WTC11 (cell line): ENCODE measurements at regions not wholly inside any gene's neighbourhood (a gene's known extent, or its start where the extent isn't known, plus 50 kb on each side); places are given as distances from the start of the nearest gene placed in this dataset.

Source experiments
- ATAC-seq: fragments of 200-7000 bp; cut with Tn5 transposase; 2 replicates; pipeline ENCODE4 v1.10.0; 2021; ENCODE audit warnings: mild to moderate bottlenecking, moderate library complexity
- CTCF ChIA-PET: fragments of 300-600 bp; sonication (Branson Sonifier 250); formaldehyde crosslinking; loops from one replicate; lab custom pipeline; 2021; ENCODE audit warnings: antibody characterized with exemption; lab: Charles Lee
- POLR2A ChIA-PET: fragments of 350-600 bp; sonication (Branson Sonifier 250); formaldehyde crosslinking; loops from one replicate; lab custom pipeline; 2021; ENCODE audit warnings: antibody characterized with exemption; lab: Charles Lee
- DNase-seq: peaks from one replicate; pipeline ENCODE4 v3.0.0; 2021; ENCODE audit warnings: low spot score
- H3K27ac Mint-ChIP-seq: 2 replicates; pipeline ENCODE4 v1.8.0; 2021; ENCODE audit warnings: mixed read lengths
- H3K27me3 Mint-ChIP-seq: 2 replicates; pipeline ENCODE4 v1.8.0; 2021; ENCODE audit warnings: low read depth, mild to moderate bottlenecking, moderate library complexity, mixed read lengths
- H3K36me3 Mint-ChIP-seq: 2 replicates; pipeline ENCODE4 v1.8.0; 2021; ENCODE audit warnings: mixed read lengths
- H3K4me1 Mint-ChIP-seq: 2 replicates; pipeline ENCODE4 v1.8.0; 2022; ENCODE audit warnings: mixed read lengths
- H3K4me3 Mint-ChIP-seq: 2 replicates; pipeline ENCODE4 v1.8.0; 2021; ENCODE audit warnings: mild to moderate bottlenecking, moderate library complexity, mixed read lengths
- H3K9me3 Mint-ChIP-seq: 2 replicates; pipeline ENCODE4 v1.8.0; 2021; ENCODE audit warnings: mixed read lengths
- AR ChIP-seq: fragments of 250-450 bp; sonication (Bioruptor Pico); IDR thresholded peaks from 2 replicates; pipeline ENCODE4 v1.9.0; 2021; ENCODE audit warnings: mild to moderate bottlenecking
- ATF2 ChIP-seq: sonication (generic); formaldehyde crosslinking; IDR thresholded peaks from 2 replicates; pipeline ENCODE4 v1.8.1; 2022; ENCODE audit warnings: low read depth, missing genetic modification reagents, borderline replicate concordance
- ATF3 ChIP-seq: sonication (generic); formaldehyde crosslinking; conservative IDR thresholded peaks from 2 replicates; pipeline ENCODE4 v1.8.1; 2022; ENCODE audit warnings: mild to moderate bottlenecking, missing genetic modification reagents
- CREB1 ChIP-seq: sonication (generic); formaldehyde crosslinking; IDR thresholded peaks from 2 replicates; pipeline ENCODE4 v1.8.0; 2023; ENCODE audit warnings: mild to moderate bottlenecking, missing genetic modification reagents
- ELF4 ChIP-seq: sonication (generic); formaldehyde crosslinking; IDR thresholded peaks from 2 replicates; pipeline ENCODE4 v1.8.1; 2022; ENCODE audit warnings: low read depth, mild to moderate bottlenecking, moderate library complexity, missing genetic modification reagents
- FOXJ3 ChIP-seq: sonication (generic); formaldehyde crosslinking; IDR thresholded peaks from 2 replicates; pipeline ENCODE4 v1.9.0; 2021; ENCODE audit warnings: missing genetic modification reagents, mild to moderate bottlenecking, borderline replicate concordance
- FOXP1 ChIP-seq: sonication (generic); formaldehyde crosslinking; IDR thresholded peaks from 2 replicates; pipeline ENCODE4 v1.8.0; 2022; ENCODE audit warnings: missing genetic modification reagents, mild to moderate bottlenecking, moderate library complexity, borderline replicate concordance
- GABPB1 ChIP-seq: sonication (generic); formaldehyde crosslinking; IDR thresholded peaks from 2 replicates; pipeline ENCODE4 v1.8.1; 2023; ENCODE audit warnings: mild to moderate bottlenecking, missing genetic modification reagents
- HMGA2 ChIP-seq: fragments of 250-450 bp; sonication (Bioruptor Pico); IDR thresholded peaks from 2 replicates; pipeline ENCODE4 v1.4.0; 2021; ENCODE audit warnings: mild to moderate bottlenecking, moderate library complexity
- HMGXB4 ChIP-seq: sonication (generic); formaldehyde crosslinking; IDR thresholded peaks from 2 replicates; pipeline ENCODE4 v1.8.1; 2023; ENCODE audit warnings: mild to moderate bottlenecking, moderate library complexity, missing genetic modification reagents
- IRF2 ChIP-seq: sonication (generic); formaldehyde crosslinking; IDR thresholded peaks from 2 replicates; pipeline ENCODE4 v1.8.0; 2022; ENCODE audit warnings: low read depth, missing genetic modification reagents, borderline replicate concordance
- NFE2L1 ChIP-seq: sonication (generic); formaldehyde crosslinking; IDR thresholded peaks from 2 replicates; pipeline ENCODE4 v1.8.1; 2023; ENCODE audit warnings: missing genetic modification reagents
- NFYB ChIP-seq: sonication (generic); formaldehyde crosslinking; conservative IDR thresholded peaks from 2 replicates; pipeline ENCODE4 v1.8.0; 2022; ENCODE audit warnings: low read depth, missing genetic modification reagents
- NR1H2 ChIP-seq: sonication (generic); formaldehyde crosslinking; IDR thresholded peaks from 2 replicates; pipeline ENCODE4 v1.9.0; 2021; ENCODE audit warnings: mild to moderate bottlenecking, moderate library complexity, missing genetic modification reagents
- SMAD3 ChIP-seq: sonication (generic); formaldehyde crosslinking; IDR thresholded peaks from 2 replicates; pipeline ENCODE4 v1.8.0; 2022; ENCODE audit warnings: missing genetic modification reagents, mild to moderate bottlenecking, borderline replicate concordance
- STAT6 ChIP-seq: sonication (generic); formaldehyde crosslinking; conservative IDR thresholded peaks from 2 replicates; pipeline ENCODE4 v1.8.1; 2023; ENCODE audit warnings: mild to moderate bottlenecking, low read depth, missing genetic modification reagents, moderate library complexity
- TEAD4 ChIP-seq: sonication (generic); formaldehyde crosslinking; IDR thresholded peaks from 2 replicates; pipeline ENCODE4 v1.8.0; 2022; ENCODE audit warnings: mild to moderate bottlenecking, missing genetic modification reagents
- TP53 ChIP-seq: sonication (generic); formaldehyde crosslinking; IDR thresholded peaks from 2 replicates; pipeline ENCODE4 v1.8.1; 2023; ENCODE audit warnings: mild to moderate bottlenecking, missing genetic modification reagents
- ZMAT4 ChIP-seq: fragments of 250-450 bp; sonication (Bioruptor Pico); IDR thresholded peaks from 2 replicates; pipeline ENCODE4 v1.9.0; 2021; ENCODE audit warnings: mild to moderate bottlenecking
- ZNF423 ChIP-seq: fragments of 250-450 bp; sonication (Bioruptor Pico); IDR thresholded peaks from 2 replicates; pipeline ENCODE4 v2.1.2; 2022; ENCODE audit warnings: mild to moderate bottlenecking, moderate library complexity
- ZSCAN18 ChIP-seq: fragments of 250-450 bp; sonication (Bioruptor Pico); IDR thresholded peaks from 2 replicates; pipeline ENCODE4 v2.1.2; 2022; ENCODE audit warnings: mild to moderate bottlenecking, moderate library complexity

- no peaks in the 10 kb centered on the region for H3K4me1 Mint-ChIP-seq
- no peak for TF ChIP-seq ZMAT4 (CRISPR knock-in tag)
- TF ChIP-seq STAT6 (CRISPR knock-in tag) = no peak
- no peak for TF ChIP-seq TEAD4 (CRISPR knock-in tag)
- TF ChIP-seq FOXP1 (CRISPR knock-in tag) = no peak
- TF ChIP-seq FOXJ3 (CRISPR knock-in tag) = no peak
- TF ChIP-seq NR1H2 (CRISPR knock-in tag) = no peak
- TF ChIP-seq HMGA2 (CRISPR knock-in tag) = no peak
- TF ChIP-seq CREB1 = no peak
- TF ChIP-seq IRF2 (CRISPR knock-in tag) = no peak
- TF ChIP-seq AR (CRISPR knock-in tag) = no peak
- TF ChIP-seq ATF2 (CRISPR knock-in tag) = no peak
- TF ChIP-seq ELF4 (CRISPR knock-in tag) = no peak
- TF ChIP-seq ZSCAN18 = no peak
- TF ChIP-seq TP53 = no peak
- TF ChIP-seq, all 79 proteins: peak for 0
- H3K27ac Mint-ChIP-seq = no peak overlapping the region
- peaks cover 21% of the 10 kb centered on the region for H3K9me3 Mint-ChIP-seq
- DNase-seq = no peak
- CTCF ChIA-PET = no interaction called here
- ATAC-seq = no peak
- no peaks in the 10 kb centered on the region for H3K36me3 Mint-ChIP-seq
- H3K4me3 Mint-ChIP-seq = no peak overlapping the region
- H3K27me3 Mint-ChIP-seq = peaks cover 62% of the 10 kb centered on the region
- POLR2A ChIA-PET = no interaction called here
These were observed 55.7 kb downstream of the MSX1 start for GRCh38 chr4:4914965-4915845.

- Mint-ChIP-seq H3K27me3 (peaks cover 68% of the 10 kb centered on the region), H3K27ac (no peak overlapping the region), H3K4me3 (no peak overlapping the region), H3K4me1 (no peaks in the 10 kb centered on the region), H3K9me3 (peaks cover 27% of the 10 kb centered on the region), H3K36me3 (no peaks in the 10 kb centered on the region)
- ATAC-seq = no peak
- no peak for DNase-seq
- POLR2A ChIA-PET = no interaction called here
- CTCF ChIA-PET = no interaction called here
- TF ChIP-seq HMGXB4 (no peak), NFYB (no peak), ZNF423 (CRISPR knock-in tag) (no peak), ATF3 (no peak), GABPB1 (CRISPR knock-in tag) (no peak), NFE2L1 (CRISPR knock-in tag) (no peak), STAT6 (CRISPR knock-in tag) (no peak), TP53 (no peak), SMAD3 (CRISPR knock-in tag) (no peak), HMGA2 (CRISPR knock-in tag) (no peak)
These were observed 58.6 kb downstream of the MSX1 start for GRCh38 chr4:4918067-4918466.
